ENCODE measurements at regions not wholly inside any gene's neighbourhood (a gene's known extent, or its start where the extent isn't known, plus 50 kb on each side); places are given as distances from the start of the nearest gene placed in this dataset.
A peak's percentile ranks its signal among the peaks of the same experiment; 100 is the strongest.

GRCh38 chr3:36656873-36657272 is 107.5 kb downstream of the DCLK3 start:
- no peak overlapping the region for H3K4me3 ChIP-seq (ENCODE audit: low read length)
- TF ChIP-seq CTCF (IDR thresholded peaks at IDR 0.05; ENCODE audit: insufficient read depth, low read depth, low read length, missing control alignments) = no peak
- no peak for DNase-seq (ENCODE audit: low read depth)

GRCh38 chr3:36653095-36653494 is 111.3 kb downstream of the DCLK3 start:
- TF ChIP-seq CTCF (IDR thresholded peaks at IDR 0.05; ENCODE audit: insufficient read depth, low read depth, low read length, missing control alignments) = no peak
- peak; percentile 87 for DNase-seq (ENCODE audit: low read depth)
- no peak overlapping the region for H3K4me3 ChIP-seq (ENCODE audit: low read length)

DNA sequence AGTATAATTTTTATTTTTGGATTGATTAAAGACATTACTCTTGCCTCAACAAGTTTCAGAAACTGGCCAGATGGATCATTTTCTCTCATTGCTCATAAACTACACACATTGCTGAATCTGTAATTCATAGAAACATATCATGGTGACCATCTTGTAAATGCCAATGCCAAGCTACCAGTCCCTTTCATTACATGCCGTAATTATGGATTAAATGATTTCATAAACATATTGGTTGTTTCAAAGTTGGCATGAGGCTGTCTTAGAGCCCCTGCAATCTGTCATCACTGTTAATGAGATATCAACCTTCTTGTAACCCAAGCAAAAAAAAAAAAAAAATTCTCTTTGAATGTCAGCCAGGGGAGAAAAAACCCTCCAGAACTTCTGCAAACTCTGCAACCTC is 112.2 kb downstream of the DCLK3 start:
- DNase-seq (ENCODE audit: low read depth) = no peak
- no peak for TF ChIP-seq CTCF (IDR thresholded peaks at IDR 0.05; ENCODE audit: insufficient read depth, low read depth, low read length, missing control alignments)
- H3K4me3 ChIP-seq (ENCODE audit: low read length) = no peak overlapping the region

DNA sequence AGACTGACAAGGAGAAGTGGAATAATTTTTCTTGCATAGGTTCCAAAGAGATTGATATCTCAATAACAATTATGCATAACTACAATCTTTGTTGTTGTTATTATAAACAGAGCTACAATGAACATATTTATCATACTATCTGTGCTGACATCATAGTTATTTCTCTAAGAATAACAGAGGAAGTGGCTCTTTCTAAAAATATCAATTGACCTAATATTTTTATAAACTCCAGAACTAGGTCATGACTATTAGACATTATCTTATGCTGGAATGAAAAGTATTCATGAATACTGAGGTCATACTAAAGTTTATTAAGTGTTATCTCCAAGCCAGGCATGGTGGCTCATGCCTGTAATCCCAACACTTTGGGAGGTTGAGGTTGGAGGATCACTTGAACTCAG is 114.1 kb downstream of the DCLK3 start:
- no peak overlapping the region for H3K4me3 ChIP-seq (ENCODE audit: low read length)
- TF ChIP-seq CTCF (IDR thresholded peaks at IDR 0.05; ENCODE audit: insufficient read depth, low read depth, low read length, missing control alignments) = no peak
- DNase-seq (ENCODE audit: low read depth) = no peak

DNA sequence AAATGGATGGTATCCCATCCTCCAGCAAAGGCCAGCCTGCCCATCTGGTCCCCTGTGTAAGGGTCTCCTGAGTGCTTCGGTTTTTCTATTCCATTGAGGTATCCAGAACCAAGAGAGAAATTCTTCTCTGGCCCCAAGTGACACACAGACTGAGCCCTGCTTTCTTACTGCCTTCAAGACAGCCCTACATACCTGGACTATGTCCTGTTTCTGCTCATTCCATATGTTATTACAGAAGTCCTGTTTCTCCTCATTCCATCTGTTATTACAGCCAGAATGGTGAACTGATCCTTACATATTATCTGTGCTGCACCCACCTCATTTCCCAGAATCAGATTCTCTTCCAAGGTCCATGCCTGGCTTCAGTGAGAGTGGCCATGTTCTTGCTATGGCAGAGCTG is 115.2 kb downstream of the DCLK3 start:
- no peak for TF ChIP-seq CTCF (IDR thresholded peaks at IDR 0.05; ENCODE audit: insufficient read depth, low read depth, low read length, missing control alignments)
- no peak for DNase-seq (ENCODE audit: low read depth)
- H3K4me3 ChIP-seq (ENCODE audit: low read length) = no peak overlapping the region

DNA sequence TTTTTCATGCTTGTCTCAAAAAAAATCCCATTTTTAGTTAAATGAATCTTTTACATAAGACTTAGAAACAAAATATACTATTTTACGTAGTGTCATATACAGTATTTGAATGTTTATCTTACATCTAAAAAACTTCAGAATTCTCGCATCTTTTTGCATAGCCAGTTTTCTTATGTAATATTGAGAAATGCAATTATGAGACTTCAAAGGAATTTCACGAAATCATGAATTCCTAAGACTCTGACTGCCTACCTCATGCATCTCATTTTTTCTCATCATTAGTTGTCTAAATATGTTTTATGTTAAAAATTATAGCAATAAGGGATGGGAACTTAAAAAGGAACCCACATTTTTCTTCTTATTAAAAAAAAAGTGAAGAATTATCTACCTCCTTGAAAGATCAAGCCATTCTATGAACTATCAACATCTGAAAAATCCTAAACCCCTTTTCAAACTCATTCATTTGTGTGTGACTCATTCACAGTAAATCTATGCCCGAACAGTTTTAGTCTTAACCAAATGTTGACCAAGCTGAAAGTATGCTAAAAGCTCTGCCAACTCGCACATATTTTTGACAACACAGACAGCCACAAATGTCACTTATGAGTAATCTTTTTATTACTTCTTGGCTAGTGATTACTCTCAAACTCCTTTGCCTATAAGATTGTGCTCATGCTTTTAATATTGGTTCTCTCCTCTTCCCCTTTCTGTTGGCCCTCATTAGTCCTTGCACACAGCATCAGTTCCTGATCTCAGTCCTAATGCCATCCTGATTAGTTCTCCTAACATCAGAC is 115.9 kb downstream of the DCLK3 start:
- H3K4me3 ChIP-seq (ENCODE audit: low read length) = no peak overlapping the region
- no peak for TF ChIP-seq CTCF (IDR thresholded peaks at IDR 0.05; ENCODE audit: insufficient read depth, low read depth, low read length, missing control alignments)
- DNase-seq (ENCODE audit: low read depth) = peak; percentile 71

GRCh38 chr3:36647423-36647853 is 116.9 kb downstream of the DCLK3 start:
- H3K4me3 ChIP-seq (ENCODE audit: low read length) = no peak overlapping the region
- DNase-seq (ENCODE audit: low read depth) = no peak
- no peak for TF ChIP-seq CTCF (IDR thresholded peaks at IDR 0.05; ENCODE audit: insufficient read depth, low read depth, low read length, missing control alignments)
